ENCODE measurements at regions not wholly inside any gene's neighbourhood (a gene's known extent, or its start where the extent isn't known, plus 50 kb on each side); places are given as distances from the start of the nearest gene placed in this dataset.
"Not testable (repeated sequence)": the region's sequence is repeated elsewhere in the genome, so short reads cannot be mapped to it uniquely, and the experiment has no call there.

GRCh38 chr3:124351430-124352148 lies 359.7 kb upstream of the ROPN1 start:
- DNase-seq (ENCODE audit: low read depth in 2 of 3, low spot score in 2 of 3) = peak in 2 of 3 donors; percentile 24 to 65

- no peak for DNase-seq (ENCODE audit: low read depth in 2 of 3, low spot score in 2 of 3)
These were observed 360.2 kb upstream of the ROPN1 start for GRCh38 chr3:124352149-124352539.

- no peak for DNase-seq (ENCODE audit: low read depth in 2 of 3, low spot score in 2 of 3)
These were observed 361.8 kb upstream of the ROPN1 start for GRCh38 chr3:124353691-124354090.

GRCh38 chr3:124354150-124354549 lies 362.2 kb upstream of the ROPN1 start:
- DNase-seq (ENCODE audit: low read depth in 2 of 3, low spot score in 2 of 3) = no peak

GRCh38 chr3:124358156-124358555 lies 366.2 kb upstream of the ROPN1 start:
- no peak for DNase-seq (ENCODE audit: low read depth in 2 of 3, low spot score in 2 of 3)

- no peak for DNase-seq (ENCODE audit: low read depth in 2 of 3, low spot score in 2 of 3)
These were observed 368.2 kb upstream of the ROPN1 start for GRCh38 chr3:124360155-124360554.

- DNase-seq (ENCODE audit: low read depth in 2 of 3, low spot score in 2 of 3) = no peak
These were observed 368.6 kb upstream of the ROPN1 start for GRCh38 chr3:124360563-124360962.

- DNase-seq (ENCODE audit: low read depth in 2 of 3, low spot score in 2 of 3) = no peak
These were observed 368.7 kb upstream of the UMPS start for GRCh38 chr3:124361566-124361965.

GRCh38 chr3:124362455-124362854 lies 367.8 kb upstream of the UMPS start:
- DNase-seq (ENCODE audit: low read depth in 2 of 3, low spot score in 2 of 3) = no peak

GRCh38 chr3:124363476-124363875 lies 366.8 kb upstream of the UMPS start:
- no peak for DNase-seq (ENCODE audit: low read depth in 2 of 3, low spot score in 2 of 3)

- no peak for DNase-seq (ENCODE audit: low read depth in 2 of 3, low spot score in 2 of 3)
These were observed 365.8 kb upstream of the UMPS start for GRCh38 chr3:124364317-124365020.

- not testable (repeated sequence) for DNase-seq (ENCODE audit: low read depth in 2 of 3, low spot score in 2 of 3)
These were observed 363.6 kb upstream of the UMPS start for GRCh38 chr3:124366655-124367054.

- DNase-seq (ENCODE audit: low read depth in 2 of 3, low spot score in 2 of 3) = no peak
These were observed 357.5 kb upstream of the UMPS start for GRCh38 chr3:124372775-124373174.

GRCh38 chr3:124373524-124373923 lies 356.7 kb upstream of the UMPS start:
- no peak for DNase-seq (ENCODE audit: low read depth in 2 of 3, low spot score in 2 of 3)

GRCh38 chr3:124374583-124374982 lies 355.7 kb upstream of the UMPS start:
- no peak for DNase-seq (ENCODE audit: low read depth in 2 of 3, low spot score in 2 of 3)

- DNase-seq (ENCODE audit: low read depth in 2 of 3, low spot score in 2 of 3) = no peak
These were observed 348.5 kb upstream of the UMPS start for GRCh38 chr3:124381575-124382333.

GRCh38 chr3:124383051-124383450 lies 347.2 kb upstream of the UMPS start:
- DNase-seq (ENCODE audit: low read depth in 2 of 3, low spot score in 2 of 3) = no peak

- no peak for DNase-seq (ENCODE audit: low read depth in 2 of 3, low spot score in 2 of 3)
These were observed 346.3 kb upstream of the UMPS start for GRCh38 chr3:124383846-124384466.

GRCh38 chr3:124384527-124384926 lies 345.7 kb upstream of the UMPS start:
- DNase-seq (ENCODE audit: low read depth in 2 of 3, low spot score in 2 of 3) = no peak

GRCh38 chr3:124385996-124386395 lies 344.3 kb upstream of the UMPS start:
- DNase-seq (ENCODE audit: low read depth in 2 of 3, low spot score in 2 of 3) = no peak

- no peak for DNase-seq (ENCODE audit: low read depth in 2 of 3, low spot score in 2 of 3)
These were observed 343.2 kb upstream of the UMPS start for GRCh38 chr3:124386996-124387595.

Measured in hematopoietic multipotent progenitor cell (in vitro differentiated cells).